ENCODE measurements at regions not wholly inside any gene's neighbourhood (a gene's known extent, or its start where the extent isn't known, plus 50 kb on each side); places are given as distances from the start of the nearest gene placed in this dataset.
"Not testable (repeated sequence)": the region's sequence is repeated elsewhere in the genome, so short reads cannot be mapped to it uniquely, and the experiment has no call there.

DNA sequence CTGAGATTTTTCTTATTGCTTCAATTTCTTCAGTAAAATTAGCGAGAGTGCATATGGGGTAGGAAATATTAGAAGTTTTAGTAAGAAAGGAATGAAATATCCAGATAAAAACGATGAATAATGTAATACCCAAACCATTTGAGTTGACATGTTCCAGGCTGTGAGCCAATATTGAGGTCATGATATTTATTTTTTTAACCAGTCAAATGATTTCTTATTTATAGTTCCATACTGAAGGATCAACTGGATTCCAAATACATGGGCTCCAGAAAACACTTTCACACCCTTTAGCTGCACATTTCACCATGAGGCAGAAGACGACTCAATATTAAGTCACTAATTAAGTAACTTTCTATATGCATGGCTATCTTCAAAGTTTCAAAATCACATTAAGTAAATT, 312.5 kb downstream of the PPP1R3A start:
- Histone ChIP-seq H3K9ac (ENCODE audit: low read length) (no peak overlapping the region), H4K12ac (ENCODE audit: low read depth, low read length) (no peak overlapping the region), H4K8ac (ENCODE audit: low read depth, low read length) (no peak overlapping the region), H3K27ac (ENCODE audit: low read depth, low read length) (no peak overlapping the region), H2BK5ac (ENCODE audit: low read depth, low read length, poor library complexity) (no peak overlapping the region), H2AK5ac (ENCODE audit: low read length) (no peak overlapping the region), H2AFZ (ENCODE audit: insufficient read depth, low read length, poor library complexity) (no peak overlapping the region), H3K4me2 (ENCODE audit: low read length) (no peak overlapping the region), H3K36me3 (ENCODE audit: control insufficient read depth in 1 of 2, insufficient read depth in 2 of 2, low read length in 2 of 2) (no peaks in the 10 kb centered on the region), H2BK120ac (ENCODE audit: insufficient read depth, low read length, poor library complexity) (no peak overlapping the region), H3K27me3 (ENCODE audit: insufficient read depth, low read length) (no peaks in the 10 kb centered on the region), H3K79me2 (ENCODE audit: control insufficient read depth, insufficient read depth, low read length, poor library complexity) (no peaks in the 10 kb centered on the region), H4K91ac (ENCODE audit: low read depth, low read length) (no peak overlapping the region), H3K4me3 (ENCODE audit: low read depth, low read length) (no peak overlapping the region), H2BK12ac (ENCODE audit: low read length) (no peak overlapping the region), H3K14ac (ENCODE audit: low read length) (no peak overlapping the region), H3K18ac (ENCODE audit: low read length) (no peak overlapping the region), H3K23ac (ENCODE audit: low read length) (no peak overlapping the region), H3K79me1 (ENCODE audit: low read length) (no peaks in the 10 kb centered on the region), H3K4ac (ENCODE audit: low read depth, low read length) (no peak overlapping the region), H3K9me3 (ENCODE audit: insufficient read depth, low read depth, low read length) (no peaks in the 10 kb centered on the region), H3K4me1 (ENCODE audit: control insufficient read depth in 1 of 2, insufficient read depth in 2 of 2, low read length in 2 of 2) (no peaks in the 10 kb centered on the region)
- no peak for DNase-seq
- WGBS (ENCODE audit: extremely low coverage, insufficient coverage, insufficient read length): no CpG with 5 or more reads among the region's 3 CpGs

DNA sequence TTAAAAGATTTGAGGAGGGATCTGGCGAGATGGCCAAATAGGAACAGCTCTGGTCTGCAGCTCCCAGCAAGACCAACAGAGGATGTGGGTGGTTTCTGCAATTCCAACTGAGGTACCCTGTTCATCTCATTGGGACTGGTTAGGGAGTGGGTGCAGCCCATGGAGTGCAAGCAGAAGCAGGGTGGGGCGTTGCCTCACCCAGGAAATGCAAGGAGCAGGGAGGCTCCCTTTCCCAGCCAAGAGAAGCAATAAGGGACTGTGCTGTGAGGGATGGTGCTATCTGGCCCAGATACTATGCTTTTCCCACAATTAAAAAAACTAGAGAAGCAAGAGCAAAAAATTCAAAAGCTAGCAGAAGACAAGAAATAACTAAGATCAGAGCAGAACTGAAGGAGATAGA, 318.4 kb downstream of the PPP1R3A start:
- not testable (repeated sequence) for H3K27me3 ChIP-seq (ENCODE audit: insufficient read depth, low read length); H3K18ac ChIP-seq (ENCODE audit: low read length); H3K4me1 ChIP-seq (ENCODE audit: control insufficient read depth in 1 of 2, insufficient read depth in 2 of 2, low read length in 2 of 2); H3K4me2 ChIP-seq (ENCODE audit: low read length); H3K23ac ChIP-seq (ENCODE audit: low read length); H3K9me3 ChIP-seq (ENCODE audit: insufficient read depth, low read depth, low read length); H2AFZ ChIP-seq (ENCODE audit: insufficient read depth, low read length, poor library complexity); H3K27ac ChIP-seq (ENCODE audit: low read depth, low read length); H3K14ac ChIP-seq (ENCODE audit: low read length); H2BK5ac ChIP-seq (ENCODE audit: low read depth, low read length, poor library complexity); H2BK12ac ChIP-seq (ENCODE audit: low read length); H4K12ac ChIP-seq (ENCODE audit: low read depth, low read length); H2BK120ac ChIP-seq (ENCODE audit: insufficient read depth, low read length, poor library complexity); H4K91ac ChIP-seq (ENCODE audit: low read depth, low read length); H3K9ac ChIP-seq (ENCODE audit: low read length); H3K79me2 ChIP-seq (ENCODE audit: control insufficient read depth, insufficient read depth, low read length, poor library complexity); DNase-seq; H3K4ac ChIP-seq (ENCODE audit: low read depth, low read length); H2AK5ac ChIP-seq (ENCODE audit: low read length); H3K36me3 ChIP-seq (ENCODE audit: control insufficient read depth in 1 of 2, insufficient read depth in 2 of 2, low read length in 2 of 2); H3K4me3 ChIP-seq (ENCODE audit: low read depth, low read length); H4K8ac ChIP-seq (ENCODE audit: low read depth, low read length); H3K79me1 ChIP-seq (ENCODE audit: low read length)
- WGBS (ENCODE audit: extremely low coverage, insufficient coverage, insufficient read length): no CpG with 5 or more reads among the region's 2 CpGs

DNA sequence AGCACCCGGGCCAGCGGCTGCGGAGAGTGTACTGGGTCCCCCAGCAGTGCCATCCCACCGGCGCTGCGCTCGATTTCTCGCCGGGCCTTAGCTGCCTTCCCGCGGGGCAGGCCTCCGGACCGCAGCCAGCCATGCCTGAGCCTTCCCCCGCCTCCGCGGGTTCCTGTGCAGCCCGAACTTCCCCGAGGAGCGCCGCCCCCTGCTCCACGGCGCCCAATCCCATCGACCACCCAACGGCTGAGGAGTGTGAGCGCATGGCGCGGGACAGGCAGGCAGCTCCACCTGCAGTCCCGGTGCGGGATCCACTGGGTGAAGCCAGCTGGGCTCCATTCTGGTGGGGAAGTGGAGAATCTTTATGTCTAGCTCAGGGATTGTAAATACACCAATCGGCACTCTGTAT, 325.4 kb downstream of the PPP1R3A start:
- not testable (repeated sequence) for H3K27me3 ChIP-seq (ENCODE audit: insufficient read depth, low read length); H2BK120ac ChIP-seq (ENCODE audit: insufficient read depth, low read length, poor library complexity); H2AFZ ChIP-seq (ENCODE audit: insufficient read depth, low read length, poor library complexity); H2BK5ac ChIP-seq (ENCODE audit: low read depth, low read length, poor library complexity); H3K14ac ChIP-seq (ENCODE audit: low read length); H3K4me1 ChIP-seq (ENCODE audit: control insufficient read depth in 1 of 2, insufficient read depth in 2 of 2, low read length in 2 of 2); H3K18ac ChIP-seq (ENCODE audit: low read length); H4K91ac ChIP-seq (ENCODE audit: low read depth, low read length); H3K9me3 ChIP-seq (ENCODE audit: insufficient read depth, low read depth, low read length); H3K36me3 ChIP-seq (ENCODE audit: control insufficient read depth in 1 of 2, insufficient read depth in 2 of 2, low read length in 2 of 2); H3K79me2 ChIP-seq (ENCODE audit: control insufficient read depth, insufficient read depth, low read length, poor library complexity); H3K23ac ChIP-seq (ENCODE audit: low read length); H2AK5ac ChIP-seq (ENCODE audit: low read length); H3K4me3 ChIP-seq (ENCODE audit: low read depth, low read length); H3K4me2 ChIP-seq (ENCODE audit: low read length); H4K8ac ChIP-seq (ENCODE audit: low read depth, low read length); H3K27ac ChIP-seq (ENCODE audit: low read depth, low read length); H3K9ac ChIP-seq (ENCODE audit: low read length); H3K79me1 ChIP-seq (ENCODE audit: low read length); H3K4ac ChIP-seq (ENCODE audit: low read depth, low read length); H4K12ac ChIP-seq (ENCODE audit: low read depth, low read length); H2BK12ac ChIP-seq (ENCODE audit: low read length)
- WGBS (ENCODE audit: extremely low coverage, insufficient coverage, insufficient read length): no CpG with 5 or more reads among the region's 30 CpGs
- peak in 1 of 2 donors; percentile 41 for DNase-seq

DNA sequence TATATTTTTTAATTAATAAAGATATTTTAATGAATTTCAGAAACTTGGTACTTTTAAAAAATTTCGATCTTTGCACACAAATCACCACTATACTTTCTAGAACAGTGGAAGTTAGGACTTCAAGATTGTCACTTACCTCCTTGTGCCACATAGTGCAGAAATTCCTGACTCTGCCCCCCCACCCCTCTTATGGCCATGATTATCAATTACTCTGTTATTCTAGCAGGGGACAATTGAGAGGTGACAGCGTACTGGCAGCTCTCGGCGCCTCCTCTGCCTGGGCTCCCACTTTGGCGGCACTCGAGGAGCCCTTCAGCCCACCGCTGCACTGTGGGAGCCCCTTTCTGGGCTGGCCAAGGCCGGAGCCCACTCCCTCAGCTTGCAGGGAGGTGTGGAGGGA, 325.9 kb downstream of the PPP1R3A start:
- not testable (repeated sequence) for H3K36me3 ChIP-seq (ENCODE audit: control insufficient read depth in 1 of 2, insufficient read depth in 2 of 2, low read length in 2 of 2); H3K14ac ChIP-seq (ENCODE audit: low read length); H2AFZ ChIP-seq (ENCODE audit: insufficient read depth, low read length, poor library complexity); H3K18ac ChIP-seq (ENCODE audit: low read length); H2BK12ac ChIP-seq (ENCODE audit: low read length); H3K4ac ChIP-seq (ENCODE audit: low read depth, low read length); H4K8ac ChIP-seq (ENCODE audit: low read depth, low read length); H3K79me1 ChIP-seq (ENCODE audit: low read length); H3K27ac ChIP-seq (ENCODE audit: low read depth, low read length); H3K27me3 ChIP-seq (ENCODE audit: insufficient read depth, low read length); H3K4me2 ChIP-seq (ENCODE audit: low read length); H4K12ac ChIP-seq (ENCODE audit: low read depth, low read length); H2BK5ac ChIP-seq (ENCODE audit: low read depth, low read length, poor library complexity); H3K4me1 ChIP-seq (ENCODE audit: control insufficient read depth in 1 of 2, insufficient read depth in 2 of 2, low read length in 2 of 2); H2BK120ac ChIP-seq (ENCODE audit: insufficient read depth, low read length, poor library complexity); H3K9ac ChIP-seq (ENCODE audit: low read length); DNase-seq; H3K4me3 ChIP-seq (ENCODE audit: low read depth, low read length); H3K23ac ChIP-seq (ENCODE audit: low read length); H2AK5ac ChIP-seq (ENCODE audit: low read length); H3K9me3 ChIP-seq (ENCODE audit: insufficient read depth, low read depth, low read length); H4K91ac ChIP-seq (ENCODE audit: low read depth, low read length); H3K79me2 ChIP-seq (ENCODE audit: control insufficient read depth, insufficient read depth, low read length, poor library complexity)
- no CpG with 5 or more reads among the region's 8 CpGs for WGBS (ENCODE audit: extremely low coverage, insufficient coverage, insufficient read length)

DNA sequence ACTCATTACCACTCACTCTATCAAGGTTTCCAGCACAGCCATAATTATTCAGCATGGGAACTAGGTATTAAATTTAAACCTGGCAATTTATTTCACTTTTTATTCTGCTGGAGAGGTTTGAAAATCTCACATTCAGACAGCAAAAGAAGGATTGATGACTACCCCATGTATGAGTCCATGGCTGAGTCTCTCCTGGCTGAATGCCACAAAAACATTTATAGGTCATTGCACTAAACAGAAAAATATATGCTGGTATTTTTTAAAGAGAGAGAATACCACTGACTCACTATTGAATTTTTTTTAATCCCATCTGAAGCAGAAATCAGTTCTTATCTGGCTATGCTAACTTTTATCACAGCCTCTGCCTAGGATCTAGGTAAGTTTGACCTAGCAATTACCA, 336.3 kb downstream of the PPP1R3A start:
- H3K4me2 ChIP-seq (ENCODE audit: low read length): no peak overlapping the region
- H3K27ac ChIP-seq (ENCODE audit: low read depth, low read length): no peak overlapping the region
- no peak overlapping the region for H2AK5ac ChIP-seq (ENCODE audit: low read length)
- no peaks in the 10 kb centered on the region for H3K9me3 ChIP-seq (ENCODE audit: insufficient read depth, low read depth, low read length)
- peak in 1 of 2 donors; percentile 7 for DNase-seq
- H4K91ac ChIP-seq (ENCODE audit: low read depth, low read length): no peak overlapping the region
- H3K27me3 ChIP-seq (ENCODE audit: insufficient read depth, low read length): no peaks in the 10 kb centered on the region
- H3K9ac ChIP-seq (ENCODE audit: low read length): no peak overlapping the region
- no peak overlapping the region for H2AFZ ChIP-seq (ENCODE audit: insufficient read depth, low read length, poor library complexity)
- H3K14ac ChIP-seq (ENCODE audit: low read length): no peak overlapping the region
- H3K18ac ChIP-seq (ENCODE audit: low read length): no peak overlapping the region
- no peak overlapping the region for H3K4ac ChIP-seq (ENCODE audit: low read depth, low read length)
- H2BK120ac ChIP-seq (ENCODE audit: insufficient read depth, low read length, poor library complexity): no peak overlapping the region
- no peak overlapping the region for H4K8ac ChIP-seq (ENCODE audit: low read depth, low read length)
- no peak overlapping the region for H3K4me3 ChIP-seq (ENCODE audit: low read depth, low read length)
- H2BK12ac ChIP-seq (ENCODE audit: low read length): no peak overlapping the region
- no peak overlapping the region for H3K23ac ChIP-seq (ENCODE audit: low read length)
- no peak overlapping the region for H2BK5ac ChIP-seq (ENCODE audit: low read depth, low read length, poor library complexity)
- no peaks in the 10 kb centered on the region for H3K79me2 ChIP-seq (ENCODE audit: control insufficient read depth, insufficient read depth, low read length, poor library complexity)
- H3K36me3 ChIP-seq (ENCODE audit: control insufficient read depth in 1 of 2, insufficient read depth in 2 of 2, low read length in 2 of 2): no peaks in the 10 kb centered on the region
- H3K79me1 ChIP-seq (ENCODE audit: low read length): no peaks in the 10 kb centered on the region
- H4K12ac ChIP-seq (ENCODE audit: low read depth, low read length): no peak overlapping the region
- H3K4me1 ChIP-seq (ENCODE audit: control insufficient read depth in 1 of 2, insufficient read depth in 2 of 2, low read length in 2 of 2): no peaks in the 10 kb centered on the region
